GM21619 (cell line): ENCODE measurements at regions not wholly inside any gene's neighbourhood (a gene's known extent, or its start where the extent isn't known, plus 50 kb on each side); places are given as distances from the start of the nearest gene placed in this dataset.

Source experiments
- ATAC-seq: cut with Tn5 transposase; IDR thresholded peaks from one replicate; pipeline ENCODE4 v1.9.1; 2021; ENCODE audit not compliant: unreplicated experiment

DNA sequence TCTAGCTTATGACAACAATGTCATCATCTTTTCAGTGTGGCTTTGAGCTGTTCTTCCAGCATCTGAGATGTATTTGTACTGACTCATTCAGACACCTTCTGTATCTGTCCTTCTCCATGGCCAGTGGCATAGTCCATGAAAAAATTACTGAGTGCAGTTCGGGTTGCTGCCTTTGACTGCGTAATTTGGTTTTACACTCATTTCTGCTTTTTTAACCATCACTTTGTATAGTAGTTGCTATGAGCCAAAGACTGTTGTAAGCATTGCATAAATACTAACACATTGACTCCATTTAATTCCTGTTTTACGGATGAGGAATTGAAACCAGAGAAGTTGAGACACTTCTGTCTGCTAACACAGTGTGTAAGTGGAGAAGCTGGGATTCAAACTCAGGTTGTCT, 190.7 kb upstream of the MID1 start:
- no peak for ATAC-seq

DNA sequence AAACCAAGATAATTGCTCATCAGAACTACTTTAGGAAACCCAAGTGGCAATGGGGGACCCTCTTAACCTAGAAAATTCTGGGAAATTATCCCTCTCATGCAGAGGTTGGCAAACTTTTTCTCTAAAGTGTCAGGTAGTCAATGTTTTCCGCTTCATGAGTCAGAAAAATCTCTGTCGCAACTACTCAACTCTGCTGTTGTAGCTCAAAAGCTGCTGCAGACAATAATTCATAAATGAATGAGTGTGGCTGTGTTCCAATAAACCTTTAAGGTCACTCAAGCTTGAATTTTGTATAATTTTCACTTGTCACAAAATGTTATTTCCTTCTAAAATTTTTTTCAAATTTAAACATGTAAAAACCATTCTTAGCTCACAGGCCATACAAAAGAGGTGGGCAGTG, 193.4 kb upstream of the MID1 start:
- ATAC-seq: no peak

DNA sequence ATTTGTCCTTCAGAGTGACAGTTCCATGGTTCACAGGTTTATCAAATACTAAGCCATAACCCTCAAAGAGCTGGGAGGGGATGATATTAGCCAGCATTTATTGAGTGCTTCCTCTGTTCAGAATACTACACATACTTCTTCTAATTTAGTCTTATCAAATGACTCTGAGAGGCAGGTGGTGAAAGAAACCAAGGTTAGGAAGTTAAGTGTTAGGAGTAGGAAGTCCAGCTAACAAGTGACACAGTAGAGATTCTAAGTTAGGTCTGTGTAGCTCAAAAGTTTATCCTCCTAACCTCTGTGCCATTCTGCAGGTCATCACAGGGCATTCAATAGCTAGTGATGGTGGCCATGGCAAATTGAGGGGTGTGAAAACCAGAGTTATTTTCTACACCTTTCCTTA, 198.3 kb upstream of the MID1 start:
- no peak for ATAC-seq

DNA sequence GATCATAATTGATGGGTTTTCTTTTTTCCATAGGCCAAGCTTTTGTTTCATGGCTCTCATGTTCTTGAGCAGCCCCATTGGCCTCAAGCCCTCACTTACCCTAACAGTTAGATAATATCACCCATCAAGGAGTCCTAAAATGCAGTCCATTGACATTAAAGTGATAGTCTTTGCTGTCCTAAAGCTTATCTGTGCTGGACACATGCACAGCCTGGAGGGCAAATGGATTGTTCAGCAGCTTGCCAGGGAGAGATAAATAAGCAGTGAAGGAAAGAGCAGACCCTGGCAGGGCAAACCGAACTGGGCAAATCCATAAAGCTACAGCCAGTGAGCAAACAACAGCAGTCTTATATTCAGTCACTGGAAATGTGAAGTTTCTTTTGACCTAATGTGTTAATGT, 199.6 kb upstream of the MID1 start:
- no peak for ATAC-seq

DNA sequence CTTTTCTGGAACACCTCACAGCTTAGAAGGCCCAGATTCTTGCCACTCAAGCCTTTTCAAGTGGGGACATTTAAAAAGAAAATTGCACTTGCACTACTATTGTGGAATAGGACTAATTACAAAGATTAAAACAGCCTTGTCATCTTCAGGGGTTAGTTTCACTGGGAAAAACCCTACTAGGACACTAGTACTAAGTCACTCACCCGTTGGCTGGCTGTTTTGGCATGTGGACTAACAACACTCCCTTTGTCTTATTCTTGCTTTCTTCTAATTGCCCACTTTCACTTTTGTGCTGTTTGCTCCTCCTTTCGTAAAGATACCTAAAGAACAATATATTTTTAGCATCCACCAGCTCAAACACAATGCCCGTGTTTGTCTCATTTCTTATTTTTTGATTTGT, 200.9 kb upstream of the MID1 start:
- ATAC-seq: no peak

DNA sequence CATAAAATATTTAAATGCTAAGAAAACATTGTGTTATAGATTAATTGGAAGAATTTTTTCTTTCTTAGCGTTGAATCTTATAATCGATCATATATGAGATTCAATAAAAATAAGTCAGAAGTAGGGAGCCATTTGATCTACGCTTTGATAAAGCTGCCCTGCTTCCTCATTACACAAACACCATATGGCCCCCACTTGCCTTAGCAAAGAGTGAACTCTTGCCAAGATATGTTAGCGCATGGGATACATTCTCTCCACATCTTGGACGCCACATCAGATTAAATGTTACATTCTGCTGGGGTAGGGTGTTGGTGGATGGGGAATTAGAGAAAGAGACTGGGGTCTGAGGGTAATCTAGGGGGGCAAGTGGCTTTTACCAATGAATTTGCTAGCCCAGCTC, 207.7 kb upstream of the MID1 start:
- no peak for ATAC-seq

DNA sequence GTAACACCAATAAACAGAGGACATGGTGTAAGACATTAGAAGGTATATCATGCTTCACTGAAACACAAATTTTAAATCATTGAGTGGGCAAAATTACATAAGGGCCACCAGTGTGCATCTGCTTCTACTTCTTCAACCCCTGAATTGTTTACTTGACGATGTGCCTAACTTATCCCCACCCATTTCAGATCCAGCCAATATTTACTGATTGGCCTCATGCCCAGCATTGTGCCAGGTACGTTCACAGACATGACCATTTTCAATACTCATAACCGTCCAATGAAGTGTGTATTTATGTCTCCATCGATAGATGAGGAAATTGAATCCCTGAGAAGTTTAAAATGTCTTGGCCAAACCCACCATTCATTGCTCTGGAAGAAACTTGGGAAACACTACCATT, 208.3 kb upstream of the MID1 start:
- ATAC-seq: no peak

DNA sequence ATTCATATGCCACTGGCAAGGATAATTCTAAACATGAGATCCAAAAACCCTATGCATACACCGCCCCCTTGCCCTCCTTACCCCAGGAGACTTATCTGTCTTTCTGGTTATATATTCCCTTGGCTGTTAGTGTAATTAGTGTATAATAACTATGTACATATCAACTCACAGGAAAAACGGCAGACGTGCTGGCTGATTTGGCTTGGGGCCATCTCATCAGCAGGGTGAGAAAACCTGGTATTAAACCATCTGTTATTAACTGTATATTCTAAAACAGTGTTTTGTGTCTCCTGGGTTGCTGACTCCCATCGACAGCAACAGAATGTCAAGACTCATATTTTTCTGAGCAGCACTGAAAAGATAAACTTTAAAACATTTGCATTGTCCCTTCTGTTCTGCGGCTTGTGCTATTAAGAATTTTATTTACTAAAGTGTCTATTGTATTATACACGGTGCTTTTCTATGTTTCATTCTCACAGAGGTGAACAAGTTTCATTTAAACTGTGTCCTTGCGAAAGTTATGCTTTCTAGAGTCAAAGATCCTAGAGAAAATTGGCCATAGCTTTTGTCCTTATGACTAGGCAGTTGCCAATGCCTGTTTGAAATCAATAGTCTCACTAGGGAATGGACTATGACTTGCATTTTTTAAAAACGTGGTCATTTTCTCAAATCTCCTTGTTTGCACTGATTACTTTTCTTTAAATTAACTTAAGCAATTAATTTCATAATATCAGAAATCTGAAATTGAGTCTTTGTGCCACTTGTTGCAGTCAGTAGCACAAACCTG, 211.5 kb upstream of the MID1 start:
- no peak for ATAC-seq

DNA sequence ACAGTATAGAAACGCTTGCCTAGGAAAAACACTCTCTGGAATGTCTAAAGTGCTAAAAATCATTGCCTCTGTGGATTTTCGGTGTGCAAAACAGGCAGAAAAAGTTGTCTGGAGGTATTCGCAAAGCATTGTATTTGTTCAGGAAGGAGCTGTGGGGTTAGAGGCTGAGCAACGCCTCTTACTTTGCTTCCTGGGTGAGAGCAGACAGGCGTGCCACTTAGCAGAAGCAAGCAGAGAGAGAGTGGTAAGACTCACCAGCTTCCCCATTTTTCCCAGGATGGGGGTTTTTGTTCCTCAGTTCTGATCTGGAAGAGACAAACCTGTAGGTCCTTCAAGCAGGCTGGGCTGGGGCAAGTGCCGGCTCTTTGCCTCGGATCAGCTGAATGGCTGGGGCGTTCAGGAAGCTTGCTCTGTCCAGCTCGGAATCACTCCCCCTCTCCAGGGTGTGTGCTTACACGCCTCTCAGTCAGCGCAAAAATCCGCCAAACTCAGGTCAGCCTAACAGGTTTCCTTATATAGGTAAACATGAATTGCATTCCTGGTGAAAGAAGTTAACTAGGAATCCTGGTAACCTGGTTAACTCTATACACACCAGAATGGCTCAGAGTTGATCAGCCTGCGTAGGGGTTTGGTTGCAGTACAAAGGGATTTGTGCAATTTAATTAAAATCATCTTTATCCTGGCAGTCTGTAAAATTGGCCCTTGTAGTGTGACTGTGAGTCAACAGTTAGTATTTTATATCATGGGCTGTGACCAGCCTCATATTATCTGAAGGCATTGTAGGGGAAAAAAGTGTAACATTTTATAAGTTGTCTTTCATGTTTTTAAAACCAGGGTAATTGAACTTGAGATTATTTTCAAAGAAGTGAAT, 213.1 kb upstream of the MID1 start:
- ATAC-seq: no peak

DNA sequence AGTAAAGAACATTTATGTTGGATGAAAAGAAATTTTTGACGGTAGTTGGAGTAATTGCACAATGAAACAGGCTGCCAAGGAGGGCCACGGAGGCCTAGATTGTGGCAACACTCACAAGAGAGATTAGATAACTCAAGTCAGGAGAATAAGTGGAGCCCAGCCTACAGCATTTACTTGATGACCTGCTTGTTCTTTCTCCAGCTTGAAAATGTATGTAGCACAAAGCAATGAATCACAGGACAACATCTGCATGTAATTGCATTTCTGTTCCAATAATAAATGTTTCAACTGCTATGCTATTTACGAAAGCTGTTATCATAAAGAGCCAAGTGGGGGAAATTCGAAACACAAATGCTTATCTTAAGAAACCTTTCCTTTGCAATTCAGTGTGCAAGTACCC, 221.2 kb upstream of the MID1 start:
- ATAC-seq: no peak

DNA sequence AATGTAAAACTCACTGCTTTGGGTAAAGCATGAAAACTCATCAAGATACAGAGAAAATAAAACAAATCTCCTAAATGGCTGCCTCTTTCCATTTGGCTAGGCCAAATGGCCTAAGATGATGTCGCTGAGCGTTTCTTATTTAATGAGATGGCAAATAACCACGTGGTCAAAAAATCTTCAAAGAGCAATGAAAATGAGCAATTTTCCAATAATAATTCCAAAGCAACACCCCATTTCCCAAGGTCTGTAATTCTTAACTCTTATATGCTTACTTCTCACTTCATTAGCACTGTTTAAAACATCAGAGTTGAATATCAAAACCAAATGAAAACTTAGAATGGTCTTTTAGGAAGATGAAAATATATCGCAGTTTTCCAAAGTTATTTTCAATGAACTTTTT, 222.3 kb upstream of the MID1 start:
- ATAC-seq: no peak

DNA sequence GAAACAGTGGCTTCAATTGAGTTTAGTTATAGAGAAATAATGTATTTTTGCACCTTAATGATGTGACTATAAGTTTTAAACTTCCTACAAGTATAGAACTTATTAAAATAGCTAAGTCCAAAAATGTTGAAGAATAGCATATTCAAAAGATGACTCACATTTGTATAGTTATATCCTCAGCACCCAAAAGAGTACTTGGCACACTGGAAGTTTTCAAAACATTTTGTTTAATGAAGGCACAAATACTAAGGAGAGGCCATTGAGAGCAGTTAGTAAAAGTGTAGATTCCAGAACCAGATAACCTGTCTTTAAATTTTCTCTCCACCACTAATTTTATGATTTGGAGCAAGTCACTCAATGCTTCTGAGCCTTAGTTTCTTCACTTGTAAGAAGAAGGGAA, 226.9 kb upstream of the MID1 start:
- no peak for ATAC-seq

DNA sequence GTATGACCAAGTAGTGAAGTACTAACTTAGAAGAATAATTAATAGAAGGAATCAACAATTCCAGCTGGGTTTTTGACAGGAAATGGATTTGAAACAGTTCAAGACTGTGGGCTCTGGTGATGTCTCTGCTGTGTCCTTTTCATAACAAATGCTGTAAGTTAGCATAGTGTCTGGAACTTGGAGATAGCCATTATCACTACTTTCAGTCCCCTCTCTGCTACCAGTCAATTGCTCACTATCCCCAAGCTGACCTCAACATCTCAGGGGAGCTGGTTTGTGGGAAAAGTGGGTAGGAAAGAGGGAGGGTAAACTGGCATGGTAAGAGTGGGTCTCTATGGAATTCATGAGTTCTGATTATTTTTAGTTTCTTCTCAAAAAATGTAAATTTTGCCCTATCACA, 231.4 kb upstream of the MID1 start:
- ATAC-seq: no peak

DNA sequence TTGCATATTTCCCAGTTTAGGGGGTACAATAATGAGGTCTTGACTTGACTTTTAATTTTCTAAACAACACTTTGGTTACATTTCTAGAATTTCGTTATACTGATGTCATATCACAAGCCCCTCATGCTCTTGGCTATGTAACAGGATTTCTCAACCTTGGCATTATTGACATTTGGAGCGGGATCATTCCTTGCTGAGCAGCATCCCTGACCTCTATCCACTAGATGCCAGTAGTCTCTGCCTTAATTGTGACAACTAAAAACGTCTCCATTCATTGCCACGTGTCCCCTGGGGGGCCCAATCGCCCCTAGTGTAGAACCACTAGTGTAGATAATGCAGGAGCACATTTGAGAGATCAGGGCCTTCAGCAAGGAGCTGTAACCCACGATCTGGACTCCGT, 234.2 kb upstream of the MID1 start:
- no peak for ATAC-seq

DNA sequence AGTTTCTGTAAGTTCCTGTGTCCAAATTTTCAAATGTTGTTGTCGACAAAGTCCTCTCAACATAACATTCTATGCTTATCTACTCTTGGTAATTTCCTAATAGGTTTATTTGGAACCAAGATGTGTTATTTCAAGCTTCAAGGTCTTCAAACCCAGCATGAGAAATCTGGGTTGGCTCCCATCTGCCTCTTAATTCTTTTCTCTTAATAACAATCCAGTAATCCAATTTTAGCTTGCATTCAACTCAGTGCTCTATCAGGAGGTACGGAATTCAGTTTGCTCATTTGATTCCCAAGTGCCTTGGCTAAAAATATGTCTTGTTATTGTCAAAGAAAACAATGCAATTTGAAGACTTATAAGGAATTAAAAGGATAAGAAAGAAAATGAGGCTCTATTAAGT, 235.5 kb upstream of the MID1 start:
- no peak for ATAC-seq

DNA sequence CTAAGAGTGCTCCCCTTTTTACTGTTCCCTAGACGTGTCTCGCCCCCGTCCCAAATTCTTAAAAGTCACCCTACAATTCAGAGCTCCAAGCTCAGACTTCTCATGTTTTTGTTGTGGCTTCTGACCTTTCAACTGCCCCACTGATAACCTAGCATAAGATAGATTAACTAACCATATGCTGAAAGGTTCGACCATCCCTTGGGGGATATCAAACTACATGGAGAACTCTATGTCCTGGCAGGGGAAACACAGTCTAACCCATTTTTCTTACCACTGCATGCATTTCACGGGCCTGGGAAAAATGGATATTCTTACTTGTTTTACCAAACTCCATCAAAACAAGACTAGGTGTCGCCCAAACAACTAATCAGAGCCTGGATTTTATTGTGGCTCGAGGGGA, 236.4 kb upstream of the MID1 start:
- no peak for ATAC-seq

DNA sequence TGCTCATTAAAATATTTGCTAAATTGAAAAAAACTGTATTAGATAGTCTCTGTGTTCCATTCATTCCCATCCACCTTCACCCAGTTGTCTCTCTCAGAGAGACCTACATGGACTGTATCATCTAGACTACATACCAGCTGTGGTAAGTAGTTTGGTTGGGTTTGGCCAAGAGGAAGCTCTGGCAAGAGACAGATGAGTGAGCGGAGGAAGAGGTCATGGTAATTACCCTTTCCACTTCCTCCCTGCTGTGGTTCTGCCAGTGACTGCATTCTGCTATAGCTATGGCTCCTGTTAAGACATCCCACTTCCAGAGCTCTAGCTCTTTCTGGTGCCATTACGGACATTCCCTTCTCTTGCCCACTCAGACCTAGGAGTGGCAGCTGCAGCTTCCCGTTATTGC, 239.0 kb upstream of the MID1 start:
- ATAC-seq: no peak

DNA sequence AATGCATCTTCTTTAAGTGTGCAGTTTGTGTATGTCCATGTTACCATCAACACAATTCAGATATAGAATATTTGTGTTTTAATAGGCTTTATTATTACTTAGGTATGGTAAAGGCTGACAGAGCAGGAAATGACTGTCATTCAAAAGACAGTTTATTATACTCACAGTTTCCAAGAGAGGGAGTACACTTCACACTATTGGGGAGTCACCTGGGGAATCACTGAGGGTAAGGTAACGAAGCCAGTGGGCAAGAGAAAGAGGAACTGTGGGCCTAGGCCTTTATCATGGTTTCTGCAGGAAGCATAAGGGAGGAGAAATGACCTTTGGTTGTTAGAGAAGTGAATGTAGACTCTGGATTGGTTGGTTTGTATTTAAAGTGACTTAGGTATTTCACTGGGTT, 235.1 kb upstream of the HCCS start:
- ATAC-seq: peak; percentile 57

DNA sequence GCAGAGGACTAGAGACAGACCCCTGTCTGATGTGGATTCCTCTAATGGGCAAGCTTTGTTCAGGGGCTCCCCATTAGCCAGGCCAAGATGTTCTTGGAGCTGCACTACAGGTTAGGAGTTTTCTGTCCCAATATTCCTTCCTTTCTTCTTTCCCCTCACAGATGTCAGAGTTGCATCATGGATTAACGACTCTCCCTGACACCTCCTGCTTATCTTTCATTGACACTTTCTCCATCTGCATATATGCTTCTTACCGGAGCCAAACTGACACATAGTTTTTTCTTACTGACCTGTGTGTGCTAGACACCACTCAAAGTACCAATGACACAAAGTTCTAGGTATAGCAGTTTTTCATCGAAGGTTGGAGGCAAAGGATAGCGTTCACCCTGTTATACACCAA, 228.6 kb upstream of the HCCS start:
- ATAC-seq: no peak

DNA sequence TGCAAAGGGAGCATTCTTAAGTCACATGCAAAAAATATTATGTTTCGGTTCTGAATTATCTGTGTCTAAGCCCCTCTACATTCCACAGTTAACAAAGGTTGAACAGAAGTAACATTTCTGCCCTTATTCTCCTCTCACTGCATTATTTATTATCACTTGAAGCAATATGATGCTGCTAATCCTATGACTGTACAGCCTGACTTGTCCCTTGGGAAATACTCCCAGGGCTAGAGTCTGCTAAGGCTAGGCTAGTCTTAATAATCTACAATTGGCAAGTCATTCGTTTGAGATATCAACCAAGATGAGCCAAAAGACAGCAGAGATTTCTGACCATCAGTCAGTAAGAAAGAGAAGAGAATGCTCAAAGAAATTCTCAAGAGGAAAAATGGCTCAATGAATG, 226.9 kb upstream of the HCCS start:
- no peak for ATAC-seq

DNA sequence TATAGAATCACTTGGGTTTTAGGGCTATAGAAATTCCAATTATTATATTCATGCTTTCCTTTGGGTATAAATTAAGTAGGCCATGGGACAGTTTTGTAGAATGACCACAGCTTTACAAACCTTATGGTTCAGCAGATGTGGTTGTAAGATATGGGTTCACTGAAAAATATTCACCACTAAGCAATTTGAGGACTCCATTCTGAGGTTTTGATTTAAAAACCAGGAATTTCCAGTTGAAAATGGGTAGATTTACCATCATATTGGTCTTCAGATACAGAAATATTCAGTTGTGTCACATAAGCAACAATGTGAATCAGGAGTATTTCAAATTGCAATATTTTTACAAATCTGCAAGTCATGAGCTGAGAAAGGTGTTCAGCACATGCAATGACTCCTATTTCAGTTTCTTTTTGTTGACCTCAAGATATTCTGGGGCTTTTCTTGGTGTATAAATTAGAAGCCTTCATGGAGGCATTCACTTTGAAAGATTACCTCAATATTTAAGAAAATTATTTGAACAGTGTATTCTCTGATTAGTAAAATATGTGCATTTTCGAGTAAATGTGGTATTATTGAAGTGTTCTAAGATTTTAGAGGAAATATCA, 218.4 kb upstream of the HCCS start:
- ATAC-seq: no peak

DNA sequence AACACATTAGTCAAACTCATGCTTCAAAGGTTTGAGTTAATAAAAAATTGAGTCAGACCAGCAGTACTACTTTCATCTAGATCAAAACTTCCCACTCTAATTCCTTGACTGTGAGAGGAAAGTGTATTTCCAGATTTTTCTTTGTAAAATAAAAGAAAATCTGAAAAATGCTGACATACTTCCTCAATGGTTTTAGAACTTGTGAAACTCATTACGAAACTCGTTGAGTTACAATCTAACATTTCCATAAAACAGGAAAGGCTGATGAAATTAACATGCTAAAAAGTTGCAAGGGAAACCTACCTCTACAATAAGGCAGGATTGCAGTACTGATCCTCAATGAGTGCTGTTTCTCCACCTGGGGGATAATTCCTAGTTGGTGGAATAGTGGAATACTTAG, 217.8 kb upstream of the HCCS start:
- ATAC-seq: no peak
